MM.1S (cell line): ENCODE measurements at regions not wholly inside any gene's neighbourhood (a gene's known extent, or its start where the extent isn't known, plus 50 kb on each side); places are given as distances from the start of the nearest gene placed in this dataset.

ENCODE experiments used
- DNase-seq: peaks from one replicate; pipeline ENCODE4 v3.0.0-alpha.2; 2015
- H2AFZ ChIP-seq: fragments of 300-600 bp; sonication (generic); 2 replicates; pipeline ENCODE4 v1.6.0; 2016; ENCODE audit warnings: antibody characterized with exemption, low read length
- H3F3A ChIP-seq: fragments of 300-600 bp; sonication (generic); 2 replicates; pipeline ENCODE4 v1.6.1; 2016; ENCODE audit warnings: mild to moderate bottlenecking, antibody characterized with exemption, low read length, moderate library complexity, mixed read lengths; ENCODE audit not compliant: insufficient read depth
- H3K27ac ChIP-seq: fragments of 300-600 bp; sonication (generic); 2 replicates; pipeline ENCODE4 v1.5.1; 2016; ENCODE audit warnings: mild to moderate bottlenecking, low read length
- H3K27me3 ChIP-seq: fragments of 300-600 bp; sonication (generic); replicated peaks from 2 replicates; pipeline ENCODE4 v1.6.0; 2016; ENCODE audit warnings: low read length; ENCODE audit not compliant: insufficient read depth
- H3K36me3 ChIP-seq: fragments of 300-600 bp; sonication (generic); replicated peaks from 2 replicates; pipeline ENCODE4 v1.6.1; 2016; ENCODE audit warnings: mild to moderate bottlenecking, low read length, mixed read lengths; ENCODE audit not compliant: insufficient read depth
- H3K4me1 ChIP-seq: fragments of 300-600 bp; sonication (generic); 2 replicates; pipeline ENCODE4 v1.6.1; 2016; ENCODE audit warnings: low read length, mixed read lengths
- H3K4me2 ChIP-seq: fragments of 300-600 bp; sonication (generic); 2 replicates; pipeline ENCODE4 v1.6.0; 2016; ENCODE audit warnings: low read depth, low read length
- H3K4me3 ChIP-seq: fragments of 300-600 bp; sonication (generic); 2 replicates; pipeline ENCODE4 v1.5.1; 2016; ENCODE audit warnings: low read length, mixed read lengths
- H3K79me2 ChIP-seq: fragments of 300-600 bp; sonication (generic); 2 replicates; pipeline ENCODE4 v1.6.1; 2016; ENCODE audit warnings: mixed run types, low read length, mixed read lengths
- H3K9ac ChIP-seq: fragments of 300-600 bp; sonication (generic); 2 replicates; pipeline ENCODE4 v1.6.1; 2016; ENCODE audit warnings: low read length, mixed read lengths
- H3K9me2 ChIP-seq: fragments of 300-600 bp; sonication (generic); replicated peaks from 2 replicates; pipeline ENCODE4 v1.6.1; 2016; ENCODE audit warnings: mild to moderate bottlenecking, low read length, mixed read lengths; ENCODE audit not compliant: insufficient read depth
- H3K9me3 ChIP-seq: fragments of 300-600 bp; sonication (generic); replicated peaks from 2 replicates; pipeline ENCODE4 v1.6.1; 2016; ENCODE audit warnings: mild to moderate bottlenecking, low read length, mixed read lengths; ENCODE audit not compliant: insufficient read depth
- H4K20me1 ChIP-seq: fragments of 300-600 bp; sonication (generic); 2 replicates; pipeline ENCODE4 v1.6.1; 2016; ENCODE audit warnings: mild to moderate bottlenecking, low read length, moderate library complexity, mixed read lengths; ENCODE audit not compliant: insufficient read depth
- EZH2 ChIP-seq: fragments of 300-600 bp; sonication (generic); optimal IDR thresholded peaks from 2 replicates; pipeline ENCODE3; 2017; ENCODE audit warnings: low read depth, mild to moderate bottlenecking, antibody characterized with exemption, low read length, mixed read lengths
- EZH2phosphoT487 ChIP-seq: fragments of 300-600 bp; sonication (generic); IDR thresholded peaks from 2 replicates; pipeline ENCODE4 v1.6.1; 2018; ENCODE audit warnings: antibody characterized with exemption, low read length
- TF ChIP-seq, protein P1 (sequence below): fragments of 300-600 bp; sonication (generic); IDR thresholded peaks from 2 replicates; pipeline ENCODE4 v1.5.1; 2016; ENCODE audit warnings: antibody characterized with exemption, low read length, mixed read lengths

DNA sequence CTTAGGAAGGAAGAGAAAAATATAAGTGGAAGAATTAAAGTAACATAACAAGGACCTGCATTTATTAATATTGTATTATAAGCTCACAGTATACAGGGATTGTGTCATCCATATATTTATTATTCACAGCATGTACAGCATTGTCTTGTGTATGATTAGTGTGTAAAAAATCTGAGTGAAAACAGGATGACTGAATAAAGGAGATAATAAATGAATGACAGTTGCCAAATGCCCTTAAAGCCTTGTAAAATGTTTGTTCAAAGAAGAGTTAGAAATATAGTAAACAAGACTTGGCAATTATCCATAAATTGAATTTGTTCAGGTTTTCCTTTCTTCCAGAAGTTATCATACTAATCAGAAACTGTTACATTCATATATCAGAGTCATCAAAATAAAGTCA is 172.7 kb downstream of the BTC start:
- Histone ChIP-seq H3K4me2 (no peak overlapping the region), H3K36me3 (no peaks in the 10 kb centered on the region), H3K27me3 (no peaks in the 10 kb centered on the region), H2AFZ (no peak overlapping the region), H3K79me2 (no peaks in the 10 kb centered on the region), H3K4me1 (peaks cover 41% of the 10 kb centered on the region), H4K20me1 (no peaks in the 10 kb centered on the region), H3K9me3 (no peaks in the 10 kb centered on the region), H3F3A (peaks cover 9% of the 10 kb centered on the region; the same call in 1 of the 2 replicates), H3K9ac (no peak overlapping the region), H3K27ac (no peak overlapping the region), H3K4me3 (no peak overlapping the region), H3K9me2 (no peaks in the 10 kb centered on the region)
- no peak for DNase-seq
- TF ChIP-seq EZH2phosphoT487 (no peak), EZH2 (no peak)
- TF ChIP-seq, protein P1, sequence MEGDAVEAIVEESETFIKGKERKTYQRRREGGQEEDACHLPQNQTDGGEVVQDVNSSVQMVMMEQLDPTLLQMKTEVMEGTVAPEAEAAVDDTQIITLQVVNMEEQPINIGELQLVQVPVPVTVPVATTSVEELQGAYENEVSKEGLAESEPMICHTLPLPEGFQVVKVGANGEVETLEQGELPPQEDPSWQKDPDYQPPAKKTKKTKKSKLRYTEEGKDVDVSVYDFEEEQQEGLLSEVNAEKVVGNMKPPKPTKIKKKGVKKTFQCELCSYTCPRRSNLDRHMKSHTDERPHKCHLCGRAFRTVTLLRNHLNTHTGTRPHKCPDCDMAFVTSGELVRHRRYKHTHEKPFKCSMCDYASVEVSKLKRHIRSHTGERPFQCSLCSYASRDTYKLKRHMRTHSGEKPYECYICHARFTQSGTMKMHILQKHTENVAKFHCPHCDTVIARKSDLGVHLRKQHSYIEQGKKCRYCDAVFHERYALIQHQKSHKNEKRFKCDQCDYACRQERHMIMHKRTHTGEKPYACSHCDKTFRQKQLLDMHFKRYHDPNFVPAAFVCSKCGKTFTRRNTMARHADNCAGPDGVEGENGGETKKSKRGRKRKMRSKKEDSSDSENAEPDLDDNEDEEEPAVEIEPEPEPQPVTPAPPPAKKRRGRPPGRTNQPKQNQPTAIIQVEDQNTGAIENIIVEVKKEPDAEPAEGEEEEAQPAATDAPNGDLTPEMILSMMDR = no peak

DNA sequence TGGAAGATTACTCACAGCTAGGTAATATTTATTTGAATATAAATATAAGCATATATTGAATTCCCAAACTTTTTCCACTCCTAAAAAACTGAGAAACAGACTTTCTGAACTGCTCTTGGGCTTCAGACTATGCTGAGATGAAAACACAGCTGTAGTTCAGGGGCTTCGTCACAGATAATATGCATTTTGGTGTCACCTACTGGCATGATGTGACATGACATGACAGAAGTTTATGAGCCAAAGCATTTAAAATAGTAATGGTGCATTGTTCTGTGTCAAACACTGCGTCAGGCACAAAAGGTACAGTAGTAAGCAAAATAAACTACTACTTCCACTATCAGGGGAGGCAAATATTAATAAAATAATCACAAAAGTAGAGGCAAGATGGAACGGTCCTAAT is 171.3 kb downstream of the BTC start:
- H3K27ac ChIP-seq = no peak overlapping the region

DNA sequence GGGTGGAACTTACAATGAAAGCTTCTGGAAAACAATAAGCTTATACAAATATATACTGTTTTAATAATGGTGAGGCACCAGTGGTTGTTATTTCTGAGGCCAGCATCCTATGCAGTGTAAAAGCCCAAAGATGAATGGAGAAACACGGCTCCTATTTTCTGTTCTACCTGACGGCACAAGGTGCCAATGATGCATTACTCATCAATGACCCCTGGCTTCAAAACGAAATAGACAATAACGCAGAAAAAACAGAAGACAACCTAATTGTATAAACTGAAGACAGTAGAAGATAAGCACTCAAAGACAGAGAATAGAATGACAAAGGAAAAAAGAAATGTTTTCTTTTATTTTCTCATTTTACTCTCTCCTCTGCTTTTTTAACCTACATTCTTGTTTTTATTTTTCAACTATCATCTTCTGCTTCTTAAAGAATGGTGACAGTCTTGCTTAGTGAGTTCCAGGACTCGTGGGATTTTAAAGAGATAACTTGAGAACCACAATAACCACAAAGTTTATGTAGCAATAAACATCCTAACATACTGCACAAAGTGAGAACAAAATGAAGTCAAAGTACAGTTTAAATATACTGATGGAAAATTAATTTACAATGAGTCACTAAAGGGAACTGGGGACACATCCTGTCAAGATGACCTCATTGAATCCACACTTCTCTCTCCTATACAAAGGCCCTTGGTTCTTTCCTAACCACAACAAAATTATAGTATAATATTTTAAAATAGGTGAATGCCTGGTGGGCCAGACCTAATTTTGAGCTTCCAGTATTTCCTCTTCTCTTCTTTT is 169.8 kb downstream of the BTC start:
- Histone ChIP-seq H4K20me1 (no peaks in the 10 kb centered on the region), H3K9ac (no peak overlapping the region), H3F3A (peaks cover 9% of the 10 kb centered on the region; the same call in 1 of the 2 replicates), H3K9me2 (no peaks in the 10 kb centered on the region), H2AFZ (no peak overlapping the region), H3K27me3 (no peaks in the 10 kb centered on the region), H3K36me3 (no peaks in the 10 kb centered on the region), H3K9me3 (no peaks in the 10 kb centered on the region), H3K4me3 (no peak overlapping the region), H3K79me2 (no peaks in the 10 kb centered on the region), H3K27ac (no peak overlapping the region), H3K4me2 (no peak overlapping the region), H3K4me1 (peaks cover 42% of the 10 kb centered on the region)
- DNase-seq = peak; percentile 23
- no peak for TF ChIP-seq EZH2
- TF ChIP-seq, protein P1 = no peak
- no peak for TF ChIP-seq EZH2phosphoT487

More for the DNA sequence above, 171.3 kb downstream of the BTC start:
- Histone ChIP-seq H3K9ac (no peak overlapping the region), H4K20me1 (no peaks in the 10 kb centered on the region), H3K79me2 (no peaks in the 10 kb centered on the region), H3K4me2 (no peak overlapping the region), H3F3A (peaks cover 9% of the 10 kb centered on the region; the same call in 1 of the 2 replicates), H2AFZ (no peak overlapping the region), H3K4me1 (peaks cover 42% of the 10 kb centered on the region), H3K27me3 (no peaks in the 10 kb centered on the region), H3K9me2 (no peaks in the 10 kb centered on the region), H3K4me3 (no peak overlapping the region), H3K36me3 (no peaks in the 10 kb centered on the region), H3K9me3 (no peaks in the 10 kb centered on the region)
- TF ChIP-seq, protein P1 = peak; percentile 72
- TF ChIP-seq EZH2phosphoT487 = no peak
- DNase-seq = peak; percentile 69
